CD4-positive, alpha-beta T cell treated with Interleukin-6 at 100 ng/mL for 8 hours (primary cell): ENCODE measurements at regions not wholly inside any gene's neighbourhood (a gene's known extent, or its start where the extent isn't known, plus 50 kb on each side); places are given as distances from the start of the nearest gene placed in this dataset.

Source experiments
- DNase-seq: peaks from one replicate; pipeline ENCODE4 v3.0.0-alpha.2; 2020; ENCODE audit warnings: mixed read lengths, low spot score

DNA sequence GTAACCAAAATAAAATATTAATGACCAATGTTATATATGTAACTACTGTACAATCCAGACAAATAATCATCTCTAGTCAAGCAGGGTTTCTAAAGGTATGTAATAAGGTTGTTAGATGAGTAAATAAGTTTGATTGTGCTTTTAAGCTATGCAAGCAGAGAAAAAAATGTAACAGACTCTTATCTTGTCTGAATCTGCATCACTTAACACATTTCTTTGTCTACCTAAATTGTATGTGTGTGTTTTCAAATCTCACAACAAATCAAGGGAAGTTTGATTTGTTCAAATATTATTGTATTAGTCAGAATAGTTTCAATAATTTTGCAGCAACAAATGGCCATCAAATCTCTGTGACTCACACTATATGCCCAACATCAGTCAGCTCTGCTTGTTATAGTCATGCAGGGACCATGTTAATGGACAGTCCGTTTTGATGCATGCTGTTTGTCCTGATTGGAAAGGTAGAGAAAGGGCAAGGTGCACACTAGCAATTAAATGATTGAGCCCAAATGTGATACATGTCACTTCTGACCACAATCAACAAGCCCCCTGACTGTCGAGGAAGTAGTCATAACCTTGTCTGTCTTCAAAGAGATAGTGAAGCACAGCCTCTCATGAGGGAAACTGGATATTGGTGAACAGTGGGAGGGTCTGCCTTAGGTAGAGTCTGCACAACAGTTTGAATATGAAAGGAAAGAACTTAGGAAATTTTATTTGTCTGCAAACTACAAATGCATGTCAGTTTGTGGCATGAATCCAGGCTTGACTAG is 349.4 kb upstream of the SATB1 start:
- DNase-seq = no peak

DNA sequence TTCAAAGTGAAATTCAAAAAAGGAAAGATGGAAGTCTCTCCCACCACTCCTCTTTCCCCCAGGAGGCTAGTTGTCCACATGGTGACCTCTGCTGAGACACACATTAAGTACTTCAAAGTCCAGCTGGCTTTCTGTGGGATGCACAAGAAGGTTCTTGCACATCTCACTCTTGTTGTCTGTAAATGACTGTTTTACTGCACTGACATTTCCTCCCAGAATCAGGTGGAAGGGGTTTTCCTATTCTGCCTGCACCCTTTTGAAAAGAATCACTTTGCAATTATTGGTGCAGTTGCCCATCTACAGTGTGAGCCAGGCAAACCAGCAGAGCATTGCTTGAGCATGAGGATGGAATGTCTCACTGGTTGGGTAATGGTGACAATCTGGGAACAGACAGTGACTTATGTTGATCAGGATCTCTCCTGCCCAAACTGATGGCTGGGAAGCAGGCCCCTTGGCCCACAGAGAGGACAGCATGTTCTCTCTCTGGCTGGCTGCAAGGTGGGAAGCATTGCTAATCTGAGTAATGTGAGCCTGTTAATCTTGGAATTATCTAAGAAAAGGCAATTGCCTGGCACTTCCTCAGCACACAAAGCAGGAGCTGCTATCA is 347.7 kb upstream of the SATB1 start:
- no peak for DNase-seq

DNA sequence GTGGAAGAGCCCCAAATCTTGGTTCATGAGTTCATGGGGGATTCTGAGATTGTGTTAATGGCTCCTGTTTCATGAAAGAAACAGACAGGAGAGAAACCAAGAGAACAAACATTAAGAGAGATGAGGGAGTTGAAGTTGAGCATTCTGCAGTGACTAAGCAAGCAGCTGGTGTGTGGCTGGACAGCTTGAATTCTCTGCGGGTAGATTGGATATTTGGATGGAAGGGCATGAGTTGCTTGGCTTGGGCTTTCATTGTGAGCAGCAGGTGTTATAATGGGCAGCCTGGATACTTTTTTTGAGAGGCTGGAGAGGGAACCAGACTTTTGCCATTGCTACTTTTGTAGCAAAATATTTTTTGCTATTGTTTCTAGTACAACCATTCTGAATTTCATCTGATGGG is 346.8 kb upstream of the SATB1 start:
- DNase-seq = no peak

DNA sequence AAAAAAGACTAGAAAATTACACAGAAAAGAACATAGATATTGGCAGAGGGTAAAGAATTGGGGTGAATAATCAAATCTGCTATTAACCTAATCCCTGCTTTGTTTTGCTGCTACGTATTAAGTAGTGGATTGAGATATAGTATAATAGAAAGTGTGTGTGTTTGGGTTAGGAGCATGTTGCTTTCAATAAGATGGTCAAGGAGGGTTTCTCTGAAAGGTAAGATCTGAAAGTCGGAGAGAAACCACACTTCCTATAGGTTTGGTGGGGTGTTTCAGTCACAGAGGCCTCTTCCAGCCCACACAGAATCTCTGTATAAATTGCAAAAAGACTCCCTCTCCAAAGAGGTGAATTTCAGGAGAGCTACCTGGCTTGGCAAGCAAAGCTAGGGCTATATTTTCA is 345.7 kb upstream of the SATB1 start:
- no peak for DNase-seq

DNA sequence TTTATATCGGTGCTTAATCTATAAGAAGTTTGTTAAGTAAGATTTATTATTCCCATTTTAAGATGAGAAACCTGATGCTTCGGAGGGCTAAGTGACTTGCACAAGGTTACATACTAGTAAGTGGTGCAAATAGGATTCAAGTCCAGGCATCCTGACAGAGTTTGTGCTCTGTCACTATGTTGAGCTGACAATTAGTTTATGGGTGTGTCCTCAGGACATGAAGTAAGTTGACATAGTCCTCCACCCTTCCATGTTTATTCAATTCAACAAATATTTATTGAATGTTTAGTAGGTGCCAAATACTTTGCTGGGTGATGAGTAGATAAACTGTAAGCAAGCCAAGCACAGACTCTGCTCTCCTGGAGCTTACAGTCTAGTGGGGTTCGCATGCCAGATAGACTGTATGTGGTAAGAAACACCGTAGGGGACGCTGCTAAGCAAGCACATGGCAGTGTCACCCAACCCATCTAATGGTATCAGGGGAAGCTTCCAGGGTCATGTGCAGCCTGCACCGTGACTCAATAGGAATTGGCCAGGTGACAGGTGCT is 342.7 kb upstream of the SATB1 start:
- DNase-seq = no peak

DNA sequence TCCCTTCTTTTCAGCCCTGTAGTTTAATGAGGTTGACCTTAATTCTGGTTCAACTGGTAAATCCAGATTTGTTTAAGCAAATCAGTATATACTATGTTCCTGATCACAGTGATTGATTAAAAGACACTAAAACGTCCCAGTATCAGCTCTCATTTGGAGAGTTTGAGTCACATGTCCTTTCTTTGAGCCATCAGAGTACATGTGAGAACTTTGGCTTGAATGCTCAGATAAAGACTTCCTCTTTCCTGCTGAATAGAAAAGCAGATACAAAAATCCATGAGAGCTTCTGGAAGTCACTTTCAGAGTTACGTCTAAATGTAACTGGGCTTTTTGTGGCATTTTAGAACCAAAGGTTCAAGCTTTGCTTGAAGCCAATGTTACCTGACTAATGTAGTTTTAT is 341.8 kb upstream of the SATB1 start:
- no peak for DNase-seq

DNA sequence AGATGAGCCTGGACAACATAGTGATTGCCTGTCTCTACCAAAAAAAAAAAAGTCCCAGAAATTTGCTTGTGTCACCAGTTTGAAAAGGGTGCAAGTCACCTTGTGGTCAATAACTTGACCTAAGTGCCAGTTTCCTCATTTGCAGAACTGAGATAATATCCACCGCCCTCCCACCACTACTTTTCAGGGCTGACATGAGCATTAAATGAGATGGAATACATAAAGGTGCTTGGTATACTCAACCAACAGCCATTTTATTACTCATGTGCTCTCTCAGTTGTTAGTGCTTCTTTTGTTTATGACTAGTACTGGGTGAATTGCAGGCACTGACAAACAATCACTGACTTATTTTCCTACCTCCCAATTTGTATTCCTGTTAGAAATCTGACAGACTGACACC is 340.5 kb upstream of the SATB1 start:
- DNase-seq = no peak

DNA sequence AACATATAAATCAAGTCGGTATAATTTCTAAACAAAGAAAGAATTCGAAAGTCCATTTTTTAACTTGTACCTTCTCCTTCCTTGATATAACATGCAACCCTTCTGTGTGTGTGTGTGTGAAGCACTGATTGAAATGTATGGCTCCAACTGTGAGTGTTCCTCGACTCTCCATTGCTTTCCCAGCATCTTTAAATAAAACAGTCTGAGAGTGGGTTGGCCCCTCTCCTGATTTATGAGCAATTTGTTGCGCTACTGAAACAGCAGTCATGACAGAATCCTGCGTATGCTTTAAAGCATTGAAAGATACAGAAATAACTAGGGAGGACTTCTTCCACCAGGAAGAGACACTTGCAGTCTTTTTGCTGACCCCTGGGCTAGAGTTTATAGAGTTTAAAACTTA is 340.0 kb upstream of the SATB1 start:
- DNase-seq = no peak

DNA sequence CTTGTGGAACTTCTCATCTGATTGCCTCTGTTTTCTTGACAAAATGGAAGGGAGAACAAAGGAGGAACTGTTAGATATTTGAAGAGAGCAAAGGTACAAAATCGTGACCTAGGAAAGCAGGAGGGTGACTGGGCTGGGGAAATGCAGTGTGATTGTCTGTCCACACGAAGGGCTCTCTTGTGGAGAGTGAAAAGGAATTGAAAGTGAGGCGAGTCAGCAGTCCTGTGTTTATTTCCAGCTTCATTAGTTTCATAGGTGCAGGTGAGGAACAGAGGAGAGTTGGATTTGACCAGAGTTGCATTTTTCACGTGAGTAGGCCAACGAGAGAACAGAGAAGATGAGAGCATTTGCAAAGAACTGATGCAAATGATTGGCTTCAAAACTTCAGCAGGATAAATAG is 336.4 kb upstream of the SATB1 start:
- no peak for DNase-seq

DNA sequence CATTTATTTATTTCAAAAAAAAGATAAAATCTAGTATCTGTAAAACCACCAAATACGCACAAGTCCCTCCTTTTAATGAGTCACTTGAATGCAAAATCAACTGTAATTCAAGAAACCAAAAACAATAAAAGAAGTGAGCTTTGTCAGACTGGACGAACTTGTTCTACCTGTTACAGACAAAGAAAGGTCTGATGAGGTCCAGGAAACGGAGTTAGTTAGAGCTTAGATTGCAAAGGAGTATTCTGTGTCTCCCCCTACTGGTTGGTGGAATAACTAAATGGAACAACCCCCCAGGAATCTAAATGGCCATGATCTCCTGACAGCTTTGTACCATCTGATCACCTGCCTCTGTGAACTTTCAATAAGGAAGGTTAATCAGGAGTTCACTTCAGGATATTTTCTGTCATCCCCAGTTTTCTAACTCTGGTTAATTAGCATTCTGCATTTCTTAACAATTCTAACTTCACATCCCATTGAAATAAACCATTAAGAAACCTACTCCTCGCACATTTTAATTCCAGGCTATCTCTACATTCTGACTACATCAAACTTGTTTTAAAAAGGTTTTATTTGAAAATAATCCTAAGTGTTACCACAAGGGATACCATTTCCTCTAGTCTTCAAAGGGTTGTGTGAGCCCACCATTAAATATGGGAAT is 333.0 kb upstream of the SATB1 start:
- peak; percentile 86 for DNase-seq

DNA sequence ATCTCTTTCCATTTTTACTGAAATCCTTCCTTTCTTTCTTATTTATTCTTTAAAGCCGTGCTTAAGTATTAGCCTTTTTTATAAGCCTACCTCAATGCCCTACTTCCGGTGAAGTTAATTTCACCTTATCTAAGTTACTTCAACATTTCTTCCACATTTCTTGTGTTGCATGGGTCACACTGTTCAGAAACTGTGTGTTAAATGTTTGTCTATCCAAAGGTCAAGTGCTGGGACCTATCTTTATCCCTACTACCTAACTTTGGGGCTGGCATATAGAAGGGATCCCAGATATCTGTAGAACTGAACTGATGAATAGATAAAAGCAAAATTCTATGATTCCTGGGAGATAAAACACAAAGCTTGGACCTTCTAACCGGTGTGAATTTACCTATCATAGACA is 332.3 kb upstream of the SATB1 start:
- no peak for DNase-seq

DNA sequence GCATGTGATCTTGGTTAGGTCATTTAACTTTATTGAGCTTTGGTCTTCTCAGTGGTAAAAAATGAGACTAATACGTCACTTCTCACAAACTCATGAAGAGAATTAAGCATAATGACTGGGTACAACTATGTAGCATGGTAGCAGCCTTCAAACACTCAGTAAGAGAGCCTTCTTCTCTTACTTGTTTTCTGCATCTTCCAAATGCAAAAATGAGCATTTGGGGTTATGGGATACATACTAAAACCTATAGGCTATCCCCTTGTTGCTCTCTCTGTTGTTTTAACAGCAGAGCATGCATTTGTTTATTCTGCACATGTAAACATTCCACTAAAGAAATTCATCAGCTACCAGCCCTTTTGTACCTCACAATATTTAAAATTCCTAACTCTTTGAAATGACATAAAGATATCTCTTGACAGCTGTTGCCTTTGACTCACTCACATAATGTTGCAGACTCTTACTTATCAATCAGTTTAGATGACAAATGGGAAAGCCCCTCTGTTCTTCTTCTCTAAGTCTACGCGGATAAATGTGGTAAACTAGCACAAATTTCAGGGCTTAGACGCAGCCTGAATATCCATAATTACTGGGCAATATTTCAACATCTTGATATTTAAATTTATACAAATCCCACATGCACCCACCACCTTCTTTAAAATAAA is 327.3 kb upstream of the SATB1 start:
- no peak for DNase-seq

DNA sequence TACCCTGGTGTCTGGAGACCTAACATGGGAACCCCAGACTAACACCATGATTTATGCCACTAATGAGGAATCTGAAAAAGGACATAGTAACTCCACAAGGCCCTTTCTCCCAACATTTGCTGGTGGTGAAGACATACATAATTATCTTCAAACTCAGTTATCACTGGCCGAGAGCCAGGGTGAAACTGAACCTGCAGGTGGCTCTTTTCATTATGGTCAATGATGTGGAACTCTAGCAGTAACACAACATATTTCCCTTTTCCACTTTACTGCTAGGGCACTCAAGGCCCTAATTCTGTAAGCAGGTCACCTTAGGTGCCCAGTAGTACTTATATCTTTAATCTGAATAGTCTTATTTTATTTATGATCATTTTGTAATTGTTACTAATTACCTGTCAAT is 326.4 kb upstream of the SATB1 start:
- DNase-seq = no peak

DNA sequence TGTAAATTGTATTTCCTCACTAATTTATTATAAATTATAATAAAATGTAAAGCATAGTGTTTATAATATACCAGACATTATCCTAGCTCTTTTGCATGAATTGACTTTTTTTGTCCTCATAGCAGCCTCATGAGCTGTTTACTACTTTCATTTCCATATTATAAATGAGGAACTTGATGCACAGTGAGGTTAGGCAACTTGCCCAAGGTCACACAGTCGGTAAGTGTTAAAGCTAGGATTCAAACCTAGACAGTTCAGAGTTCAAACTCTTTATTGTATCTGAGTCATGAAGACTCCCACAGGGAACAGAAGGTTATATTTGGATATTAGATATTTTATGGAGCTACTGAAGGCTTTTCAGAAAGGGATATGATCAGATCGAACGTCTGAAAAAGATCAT is 322.2 kb upstream of the SATB1 start:
- no peak for DNase-seq

DNA sequence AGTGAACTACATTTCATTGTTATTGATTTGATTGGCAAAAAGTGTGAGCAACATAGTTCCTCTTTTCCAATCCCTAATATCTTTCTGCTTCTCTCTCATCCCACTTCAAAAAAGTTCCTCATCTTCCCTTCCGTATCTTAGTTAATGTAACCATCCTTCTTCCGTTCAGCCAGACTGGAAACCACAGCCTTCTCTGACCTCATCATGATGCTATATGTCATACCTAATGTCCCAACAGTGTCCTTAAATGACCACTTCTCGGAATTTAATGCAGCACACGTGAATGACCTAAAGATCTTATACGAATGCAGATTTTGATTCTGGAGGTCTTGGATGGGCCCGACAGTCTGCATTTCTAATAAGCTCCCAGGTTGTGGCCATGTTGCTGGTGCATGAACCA is 320.3 kb upstream of the SATB1 start:
- DNase-seq = no peak

DNA sequence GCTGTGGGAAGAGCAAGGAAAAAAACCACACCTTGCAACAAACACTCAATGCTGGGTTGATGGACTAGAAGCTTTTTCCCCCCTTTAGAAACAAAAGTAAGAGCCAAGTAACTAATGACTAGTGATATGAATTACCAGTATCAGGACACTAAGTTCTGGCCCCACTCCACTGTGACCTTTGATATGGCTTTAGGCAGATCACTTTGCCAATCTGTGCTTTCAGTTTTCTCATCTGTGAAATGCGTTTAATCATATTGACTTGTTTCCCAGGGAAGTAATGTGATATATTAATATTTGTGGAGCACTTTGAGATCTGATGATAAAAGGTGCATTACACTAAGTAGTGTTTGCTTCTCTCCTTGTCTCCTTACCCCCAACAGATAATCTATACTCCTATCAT is 319.3 kb upstream of the SATB1 start:
- DNase-seq = no peak

DNA sequence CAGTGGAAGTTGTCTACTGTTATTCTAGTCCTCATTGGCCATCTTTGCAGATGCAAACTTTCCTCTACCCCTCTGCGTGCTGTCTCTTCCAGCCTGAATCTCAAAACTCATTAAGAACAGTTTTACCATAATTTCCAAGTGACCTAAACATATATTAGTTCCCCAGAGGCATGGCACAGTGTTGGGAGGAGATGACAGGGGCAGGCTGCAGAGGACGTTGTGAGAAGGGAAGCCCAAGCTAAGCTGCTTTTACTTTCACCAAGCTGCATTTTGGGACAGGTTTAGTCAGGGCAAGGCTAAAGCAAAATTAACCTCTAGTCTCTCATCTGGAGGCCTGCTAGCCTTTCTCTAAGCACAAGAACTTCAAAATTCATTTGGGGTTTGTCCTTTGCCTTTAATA is 318.6 kb upstream of the SATB1 start:
- DNase-seq = peak; percentile 16

DNA sequence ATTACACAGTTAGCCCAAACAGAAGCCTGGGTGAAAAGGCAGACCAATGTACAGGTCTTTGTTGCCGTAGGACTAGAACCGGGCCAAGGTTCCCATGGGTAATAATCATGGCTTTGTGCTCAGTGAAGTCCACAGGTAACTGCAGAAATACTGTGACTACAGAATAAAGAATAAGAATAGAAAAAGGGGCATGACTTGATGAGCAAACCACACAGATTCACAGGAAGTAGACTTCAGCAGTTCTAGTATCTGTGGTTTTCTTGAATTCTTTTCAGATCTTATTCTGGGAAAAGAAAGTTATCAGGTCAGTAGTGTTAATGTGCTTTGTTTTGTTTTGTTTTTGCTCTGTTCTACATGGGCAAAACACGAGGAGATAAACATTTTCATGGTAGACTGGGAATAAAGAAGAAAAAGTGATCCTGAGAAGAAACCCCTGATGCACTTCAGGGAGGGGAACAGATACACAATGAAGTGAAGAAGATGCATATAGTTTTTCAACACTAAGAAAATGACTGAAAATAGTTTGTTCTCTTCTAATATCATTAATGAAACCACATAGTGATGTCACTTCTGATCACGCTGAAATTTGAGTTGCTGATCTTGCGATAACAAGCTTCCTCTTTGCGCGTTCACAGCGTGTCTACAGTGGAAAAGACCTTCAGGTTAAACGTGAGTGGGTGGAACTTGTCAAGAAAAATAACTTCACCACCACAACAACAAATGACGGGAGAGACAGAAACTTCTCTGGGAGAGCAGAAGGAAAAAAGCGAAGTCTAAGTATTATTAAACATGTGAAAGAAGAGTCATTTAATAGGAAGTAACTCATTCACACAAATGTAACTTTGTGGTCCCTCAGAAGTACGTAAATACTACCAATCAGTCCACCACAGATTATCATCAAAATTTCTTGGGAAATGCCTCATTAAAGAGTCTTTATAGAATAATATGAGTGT is 315.8 kb upstream of the SATB1 start:
- DNase-seq = peak; percentile 74

DNA sequence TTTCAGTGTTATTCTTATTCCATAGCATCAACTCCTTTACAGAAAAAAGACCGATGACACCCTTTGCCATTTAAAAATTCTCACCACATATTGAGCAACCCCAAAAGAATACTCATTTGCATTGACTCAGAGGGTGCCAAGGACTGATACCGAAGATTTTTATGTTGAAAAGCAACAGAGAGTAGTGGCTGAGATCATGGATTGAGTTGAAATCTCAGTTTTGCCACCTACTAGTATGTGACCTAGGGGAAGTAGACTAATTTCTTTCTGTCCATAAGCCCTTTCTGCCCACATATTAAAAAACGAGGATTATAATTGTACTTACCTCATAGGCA is 313.9 kb upstream of the SATB1 start:
- DNase-seq = no peak

DNA sequence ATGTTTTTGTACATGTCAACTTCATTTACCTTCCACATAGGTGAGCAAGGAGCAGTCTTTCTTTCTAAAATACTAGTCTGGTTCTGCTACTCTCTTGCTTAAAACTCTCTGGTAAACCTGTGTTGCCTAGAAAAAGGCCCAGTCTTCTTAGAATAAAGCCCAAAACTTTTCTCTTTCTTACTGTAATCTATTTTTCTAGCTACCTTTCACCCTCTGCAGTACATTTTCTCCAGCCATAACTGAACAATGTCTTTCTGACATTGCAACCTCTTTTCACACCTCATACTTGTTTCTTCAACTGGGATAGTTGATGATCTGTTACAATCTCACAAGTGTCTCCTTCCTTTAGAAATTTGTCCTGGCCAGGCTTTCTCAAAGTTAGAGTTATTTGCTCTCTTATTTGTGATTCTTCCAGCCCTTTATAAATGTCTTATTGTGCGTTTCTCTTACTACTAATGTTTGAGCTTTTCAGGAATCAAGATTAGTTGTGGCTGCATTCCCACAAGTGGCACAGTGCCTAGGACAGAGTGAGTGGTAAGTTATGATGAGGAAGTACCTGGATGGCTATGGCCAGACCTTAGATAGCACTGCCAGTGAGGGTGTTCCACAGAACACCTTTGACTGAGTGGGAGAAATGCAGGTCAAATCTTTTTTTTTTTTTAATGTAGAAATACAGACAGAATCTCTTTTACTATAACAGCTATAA is 313.4 kb upstream of the SATB1 start:
- DNase-seq = no peak

DNA sequence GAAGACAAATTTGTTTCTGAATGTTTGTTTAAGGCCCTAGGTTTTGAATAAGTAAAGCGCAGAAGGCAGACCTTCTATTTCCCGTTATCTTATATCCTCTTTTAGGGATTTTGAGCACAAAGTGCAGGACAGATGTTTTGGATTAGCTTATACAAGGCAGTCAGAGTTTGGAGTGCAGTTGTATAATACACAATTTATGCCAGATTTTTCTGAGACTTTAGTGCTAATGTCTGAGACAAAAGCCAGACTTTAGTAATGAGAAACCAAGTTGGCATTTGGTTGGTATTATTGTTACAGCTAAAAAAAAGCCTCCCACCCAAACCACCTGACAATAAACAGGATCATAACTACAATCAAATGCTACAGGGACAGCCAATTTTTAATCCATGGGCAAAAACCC is 309.9 kb upstream of the SATB1 start:
- no peak for DNase-seq
